Osteocyte (in vitro differentiated cells): ENCODE measurements at regions not wholly inside any gene's neighbourhood (a gene's known extent, or its start where the extent isn't known, plus 50 kb on each side); places are given as distances from the start of the nearest gene placed in this dataset.

ENCODE experiments used
- DNase-seq: peaks from one replicate; pipeline ENCODE4 v3.0.0; 2021; ENCODE audit warnings: mixed read lengths; ENCODE audit not compliant: unreplicated experiment; ENCODE audit errors: extremely low spot score
- H3K27ac Mint-ChIP-seq: one replicate; pipeline ENCODE4 v1.8.0; 2021; ENCODE audit warnings: mild to moderate bottlenecking, mixed read lengths; ENCODE audit not compliant: unreplicated experiment
- H3K27me3 Mint-ChIP-seq: one replicate; pipeline ENCODE4 v1.8.0; 2021; ENCODE audit warnings: mixed read lengths; ENCODE audit not compliant: unreplicated experiment
- H3K36me3 Mint-ChIP-seq: one replicate; pipeline ENCODE4 v1.8.0; 2021; ENCODE audit warnings: mixed read lengths; ENCODE audit not compliant: unreplicated experiment
- H3K4me1 Mint-ChIP-seq: one replicate; pipeline ENCODE4 v1.8.0; 2021; ENCODE audit warnings: mixed read lengths; ENCODE audit not compliant: unreplicated experiment
- H3K4me3 Mint-ChIP-seq: one replicate; pipeline ENCODE4 v1.8.0; 2021; ENCODE audit warnings: mild to moderate bottlenecking, moderate library complexity, mixed read lengths; ENCODE audit not compliant: unreplicated experiment
- H3K9me3 Mint-ChIP-seq: one replicate; pipeline ENCODE4 v1.8.0; 2021; ENCODE audit warnings: mixed read lengths; ENCODE audit not compliant: unreplicated experiment
- TF ChIP-seq, protein P1 (sequence below): fragments of 200-600 bp; sonication (generic); IDR thresholded peaks from 2 replicates; pipeline ENCODE4 v1.5.0; 2021; ENCODE audit warnings: antibody characterized with exemption, mild to moderate bottlenecking, moderate library complexity

DNA sequence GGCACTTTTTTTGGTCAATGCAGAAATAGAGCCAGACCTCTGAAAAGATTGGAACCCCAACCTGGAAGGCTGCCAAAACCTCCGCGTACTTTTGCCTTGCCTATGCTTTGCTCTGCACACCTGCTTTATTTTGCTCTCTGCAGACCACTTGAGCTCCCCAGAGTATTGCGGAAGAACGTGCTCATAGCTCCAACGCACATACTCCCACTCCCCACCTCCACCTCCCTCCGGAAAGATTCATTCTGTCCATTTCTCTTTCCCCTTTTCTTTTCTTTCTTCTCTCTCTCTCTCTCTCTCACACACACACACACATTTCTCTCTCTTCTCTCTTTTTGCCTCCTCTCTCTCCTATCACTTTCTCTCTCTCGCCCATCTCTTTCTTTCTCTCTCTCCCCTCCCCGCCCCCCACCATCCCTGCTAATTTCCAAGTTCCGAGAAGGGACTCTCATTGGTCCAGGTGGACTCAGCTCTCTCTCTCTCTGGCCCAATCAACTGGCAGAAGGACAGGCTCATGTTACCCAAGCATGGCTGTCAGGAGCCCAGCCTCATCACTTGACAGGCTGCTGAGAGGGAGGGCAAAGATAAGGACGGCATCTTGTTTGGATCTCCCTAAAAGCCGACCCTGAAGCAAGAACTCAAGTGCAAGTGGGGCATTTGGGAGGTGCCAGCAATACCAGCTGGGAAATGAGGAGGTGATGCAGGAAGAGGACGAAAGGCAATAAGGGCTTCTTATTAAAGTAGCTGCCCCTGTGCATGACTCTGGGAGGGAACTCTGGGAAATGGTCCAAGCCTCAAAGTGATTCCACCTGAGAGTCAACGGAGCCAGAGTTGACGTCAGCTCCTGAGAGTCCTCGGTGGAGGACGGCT is 246.1 kb downstream of the LY86 start:
- TF ChIP-seq, protein P1, sequence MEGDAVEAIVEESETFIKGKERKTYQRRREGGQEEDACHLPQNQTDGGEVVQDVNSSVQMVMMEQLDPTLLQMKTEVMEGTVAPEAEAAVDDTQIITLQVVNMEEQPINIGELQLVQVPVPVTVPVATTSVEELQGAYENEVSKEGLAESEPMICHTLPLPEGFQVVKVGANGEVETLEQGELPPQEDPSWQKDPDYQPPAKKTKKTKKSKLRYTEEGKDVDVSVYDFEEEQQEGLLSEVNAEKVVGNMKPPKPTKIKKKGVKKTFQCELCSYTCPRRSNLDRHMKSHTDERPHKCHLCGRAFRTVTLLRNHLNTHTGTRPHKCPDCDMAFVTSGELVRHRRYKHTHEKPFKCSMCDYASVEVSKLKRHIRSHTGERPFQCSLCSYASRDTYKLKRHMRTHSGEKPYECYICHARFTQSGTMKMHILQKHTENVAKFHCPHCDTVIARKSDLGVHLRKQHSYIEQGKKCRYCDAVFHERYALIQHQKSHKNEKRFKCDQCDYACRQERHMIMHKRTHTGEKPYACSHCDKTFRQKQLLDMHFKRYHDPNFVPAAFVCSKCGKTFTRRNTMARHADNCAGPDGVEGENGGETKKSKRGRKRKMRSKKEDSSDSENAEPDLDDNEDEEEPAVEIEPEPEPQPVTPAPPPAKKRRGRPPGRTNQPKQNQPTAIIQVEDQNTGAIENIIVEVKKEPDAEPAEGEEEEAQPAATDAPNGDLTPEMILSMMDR = no peak
- H3K4me3 Mint-ChIP-seq = no peak overlapping the region
- H3K27ac Mint-ChIP-seq = no peak overlapping the region
- H3K27me3 Mint-ChIP-seq = peaks cover 31% of the 10 kb centered on the region
- no peaks in the 10 kb centered on the region for H3K4me1 Mint-ChIP-seq
- no peak for DNase-seq
- no peaks in the 10 kb centered on the region for H3K9me3 Mint-ChIP-seq
- no peaks in the 10 kb centered on the region for H3K36me3 Mint-ChIP-seq

DNA sequence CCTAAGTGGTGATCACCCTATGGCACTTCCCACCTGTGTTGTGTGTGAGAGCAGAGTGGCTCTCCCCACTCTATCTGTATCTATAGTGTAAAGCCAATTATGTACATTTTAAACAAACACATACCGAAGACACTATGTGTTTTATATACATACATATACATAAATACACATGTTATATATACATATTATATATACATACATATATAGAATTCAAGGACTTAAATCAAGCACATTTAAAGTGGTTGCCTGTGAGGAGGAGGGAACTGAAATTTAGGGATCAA is 246.6 kb downstream of the LY86 start:
- Mint-ChIP-seq H3K27ac (no peak overlapping the region), H3K9me3 (no peaks in the 10 kb centered on the region), H3K27me3 (peaks cover 27% of the 10 kb centered on the region), H3K4me1 (no peaks in the 10 kb centered on the region), H3K36me3 (no peaks in the 10 kb centered on the region), H3K4me3 (no peak overlapping the region)
- DNase-seq = no peak
- TF ChIP-seq, protein P1 = no peak

DNA sequence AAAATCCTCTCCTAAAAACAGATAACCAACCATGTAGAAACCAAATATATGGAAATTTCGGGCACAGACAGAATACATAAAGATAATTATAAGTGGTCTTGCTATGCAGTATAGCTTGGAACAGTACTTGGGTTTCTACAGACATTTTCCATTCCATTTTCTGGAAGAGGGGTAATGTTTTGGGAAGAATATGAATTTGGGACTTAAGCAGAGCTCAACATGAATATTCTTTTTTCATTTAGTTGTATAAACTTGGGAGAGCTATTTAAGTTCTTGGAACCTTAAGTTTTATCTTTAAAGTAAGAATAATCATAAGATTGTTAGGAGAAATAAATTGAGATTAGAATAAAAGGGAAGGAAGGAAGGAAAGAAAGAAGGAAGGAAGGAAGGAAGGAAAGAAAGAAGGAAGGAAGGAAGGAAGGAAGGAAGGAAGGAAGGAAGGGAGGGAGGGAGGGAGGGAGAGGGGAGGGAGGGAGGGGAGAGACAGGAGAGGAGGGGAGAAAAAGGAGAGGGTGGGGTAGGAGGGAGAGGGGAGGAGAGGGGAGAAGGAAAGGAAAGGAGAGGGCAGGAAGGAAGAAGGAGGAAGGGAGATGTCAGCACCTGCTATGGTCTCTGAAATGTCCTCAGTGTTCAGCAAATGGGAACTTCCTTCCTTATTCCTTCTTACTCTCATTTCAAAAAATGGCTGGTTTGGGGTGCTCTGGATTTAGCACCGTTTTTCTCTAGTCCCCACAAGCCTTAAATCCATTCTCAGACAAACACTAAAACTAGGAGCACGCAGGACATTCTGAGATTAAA is 248.3 kb downstream of the LY86 start:
- Mint-ChIP-seq H3K9me3 (no peaks in the 10 kb centered on the region), H3K27ac (no peak overlapping the region), H3K36me3 (no peaks in the 10 kb centered on the region), H3K4me1 (no peaks in the 10 kb centered on the region), H3K4me3 (no peak overlapping the region), H3K27me3 (peaks cover 37% of the 10 kb centered on the region)
- TF ChIP-seq, protein P1 = no peak
- DNase-seq = no peak

DNA sequence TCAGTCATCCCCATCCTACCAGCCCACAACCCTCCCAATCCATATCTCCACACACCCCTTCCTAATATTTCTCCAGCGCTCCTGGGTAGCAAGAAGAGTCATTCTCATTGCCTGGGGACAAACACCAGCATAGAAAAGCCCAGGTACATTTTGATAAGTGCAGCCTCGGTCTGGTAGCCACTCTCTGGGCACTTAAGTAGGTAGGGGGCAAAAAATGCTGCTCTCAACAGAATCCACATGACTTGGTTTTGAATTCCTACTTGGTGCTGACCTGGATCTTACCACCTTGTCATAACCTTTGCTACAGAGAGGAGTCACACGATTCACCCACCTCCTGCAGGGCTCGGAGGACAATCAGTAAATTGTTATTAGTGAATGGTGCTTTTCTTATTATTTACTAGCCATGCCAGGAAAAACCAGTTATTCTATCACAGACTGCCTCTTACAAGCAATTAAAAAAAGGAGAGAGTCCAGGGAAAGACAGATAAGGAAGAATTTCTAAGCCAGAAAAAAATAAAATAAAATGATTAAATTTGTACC is 249.1 kb downstream of the LY86 start:
- Mint-ChIP-seq H3K4me1 (no peaks in the 10 kb centered on the region), H3K4me3 (no peak overlapping the region)
- DNase-seq = no peak

More for the DNA sequence above, 249.1 kb downstream of the LY86 start:
- TF ChIP-seq, protein P1 = no peak
- H3K36me3 Mint-ChIP-seq = no peaks in the 10 kb centered on the region
- no peak overlapping the region for H3K27ac Mint-ChIP-seq
- no peaks in the 10 kb centered on the region for H3K9me3 Mint-ChIP-seq
- peaks cover 36% of the 10 kb centered on the region for H3K27me3 Mint-ChIP-seq
